ENCODE measurements at regions not wholly inside any gene's neighbourhood (a gene's known extent, or its start where the extent isn't known, plus 50 kb on each side); places are given as distances from the start of the nearest gene placed in this dataset.

- no peak for DNase-seq (ENCODE audit: low read depth)
- no peak for TF ChIP-seq CTCF (conservative IDR thresholded peaks at IDR 0.05; ENCODE audit: low read length)
- no peak overlapping the region for H3K4me3 ChIP-seq (ENCODE audit: low read length)
Measured at GRCh38 chr2:62296034-62296831, 100.3 kb downstream of the B3GNT2 start.

- TF ChIP-seq CTCF (conservative IDR thresholded peaks at IDR 0.05; ENCODE audit: low read length), result no peak
- H3K4me3 ChIP-seq (ENCODE audit: low read length), result no peak overlapping the region
- no peak for DNase-seq (ENCODE audit: low read depth)
Measured at GRCh38 chr2:62293490-62294271, 97.8 kb downstream of the B3GNT2 start.

GRCh38 chr2:62293151-62293489 is 97.2 kb downstream of the B3GNT2 start:
- no peak for DNase-seq (ENCODE audit: low read depth)
- H3K4me3 ChIP-seq (ENCODE audit: low read length), result no peak overlapping the region
- no peak for TF ChIP-seq CTCF (conservative IDR thresholded peaks at IDR 0.05; ENCODE audit: low read length)

GRCh38 chr2:62292190-62292589 is 96.3 kb downstream of the B3GNT2 start:
- DNase-seq (ENCODE audit: low read depth), result peak; percentile 35
- TF ChIP-seq CTCF (conservative IDR thresholded peaks at IDR 0.05; ENCODE audit: low read length), result no peak
- H3K4me3 ChIP-seq (ENCODE audit: low read length), result no peak overlapping the region

- no peak for DNase-seq (ENCODE audit: low read depth)
- no peak for TF ChIP-seq CTCF (conservative IDR thresholded peaks at IDR 0.05; ENCODE audit: low read length)
Measured at GRCh38 chr2:62291517-62292137, 95.7 kb downstream of the B3GNT2 start.

GRCh38 chr2:62291052-62291451 is 95.1 kb downstream of the B3GNT2 start:
- no peak overlapping the region for H3K4me3 ChIP-seq (ENCODE audit: low read length)
- TF ChIP-seq CTCF (conservative IDR thresholded peaks at IDR 0.05; ENCODE audit: low read length), result no peak
- DNase-seq (ENCODE audit: low read depth), result no peak

More at GRCh38 chr2:62291517-62292137, 95.7 kb downstream of the B3GNT2 start:
- H3K4me3 ChIP-seq (ENCODE audit: low read length), result no peak overlapping the region

Data from AG10803 (cell line).